ENCODE measurements at regions not wholly inside any gene's neighbourhood (a gene's known extent, or its start where the extent isn't known, plus 50 kb on each side); places are given as distances from the start of the nearest gene placed in this dataset.
A peak's percentile ranks its signal among the peaks of the same experiment; 100 is the strongest.

- TF ChIP-seq GABPB1 (CRISPR knock-in tag; IDR thresholded peaks at IDR 0.05) (no peak), ZNF507 (tag; conservative IDR thresholded peaks at IDR 0.05) (no peak), YBX1 (IDR thresholded peaks at IDR 0.05) (no peak), PHB2 (IDR thresholded peaks at IDR 0.05; ENCODE audit: low read depth) (no peak), TRIM28 (IDR thresholded peaks at IDR 0.05) (no peak), CEBPG (CRISPR knock-in tag; IDR thresholded peaks at IDR 0.05) (peak; percentile 17; the same call in 1 of the 2 replicates), CEBPG (tag; conservative IDR thresholded peaks at IDR 0.05 in 1 of 2, IDR thresholded peaks at IDR 0.05 in 1 of 2) (no peak; a peak in 1 of 4 replicates), THAP7 (CRISPR knock-in tag; IDR thresholded peaks at IDR 0.05) (no peak), NFIC (IDR thresholded peaks at IDR 0.05) (peak; percentile 46), SMAD1 (IDR thresholded peaks at IDR 0.05; ENCODE audit: low read depth, low read length, partially characterized antibody) (no peak), SRF (CRISPR knock-in tag; IDR thresholded peaks at IDR 0.05) (peak in 1 of 2 experiments; percentile 88; a peak in 1 of 4 replicates)
Measured at GRCh38 chr10:3836222-3836820, 51.3 kb upstream of the KLF6 start (continued).

DNA sequence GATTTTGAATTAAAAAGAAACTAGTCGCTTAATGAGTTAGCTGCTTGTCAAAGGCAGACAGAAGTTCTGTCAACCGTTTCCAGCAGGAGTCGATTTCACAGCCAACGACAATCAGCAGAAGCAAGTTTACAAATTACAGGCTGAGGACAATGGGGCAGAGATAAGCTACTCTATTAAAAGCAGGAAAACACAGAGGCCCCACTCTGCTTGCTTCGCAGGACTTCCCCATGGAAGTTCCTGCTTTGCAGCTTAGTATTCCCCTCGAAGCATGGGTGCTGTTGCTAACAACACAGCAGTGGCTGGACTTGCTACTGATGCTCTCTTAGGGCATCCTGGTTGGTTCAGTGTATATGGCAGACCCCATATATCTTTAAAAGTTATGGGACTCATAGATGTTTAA lies 50.8 kb upstream of the KLF6 start:
- POLR2A ChIA-PET: interaction anchor here (1.6 to 1.9 kb wide), 3 partner anchors 13 to 50 kb away, joined by 4 to 12 read pairs (median 4); partner anchors contain the start of gene KLF6
- intact Hi-C loops (cut with micrococcal nuclease): loop anchor here (1.0 kb wide), 1 partner anchor 25 kb away; no protein-coding TSS in a partner anchor
- peak overlapping the region; percentile 32; a peak in 3 of 4 replicates for H3K9ac ChIP-seq (ENCODE audit: insufficient read depth in 1 of 2, low read depth in 2 of 2, low read length in 2 of 2)
- TF ChIP-seq RNF2 (IDR thresholded peaks at IDR 0.05) (no peak), MEF2A (IDR thresholded peaks at IDR 0.05; ENCODE audit: control insufficient read depth, low read depth, low read length) (no peak), TBL1XR1 (IDR thresholded peaks at IDR 0.05; ENCODE audit: low read length in 2 of 2) (peak in 1 of 2 experiments; percentile 25; a peak in 1 of 4 replicates), ZNF639 (CRISPR knock-in tag; conservative IDR thresholded peaks at IDR 0.05 in 1 of 2, IDR thresholded peaks at IDR 0.05 in 1 of 2) (no peak), PHF20 (IDR thresholded peaks at IDR 0.05; ENCODE audit: partially characterized antibody) (no peak)
- TF ChIP-seq, protein P1, sequence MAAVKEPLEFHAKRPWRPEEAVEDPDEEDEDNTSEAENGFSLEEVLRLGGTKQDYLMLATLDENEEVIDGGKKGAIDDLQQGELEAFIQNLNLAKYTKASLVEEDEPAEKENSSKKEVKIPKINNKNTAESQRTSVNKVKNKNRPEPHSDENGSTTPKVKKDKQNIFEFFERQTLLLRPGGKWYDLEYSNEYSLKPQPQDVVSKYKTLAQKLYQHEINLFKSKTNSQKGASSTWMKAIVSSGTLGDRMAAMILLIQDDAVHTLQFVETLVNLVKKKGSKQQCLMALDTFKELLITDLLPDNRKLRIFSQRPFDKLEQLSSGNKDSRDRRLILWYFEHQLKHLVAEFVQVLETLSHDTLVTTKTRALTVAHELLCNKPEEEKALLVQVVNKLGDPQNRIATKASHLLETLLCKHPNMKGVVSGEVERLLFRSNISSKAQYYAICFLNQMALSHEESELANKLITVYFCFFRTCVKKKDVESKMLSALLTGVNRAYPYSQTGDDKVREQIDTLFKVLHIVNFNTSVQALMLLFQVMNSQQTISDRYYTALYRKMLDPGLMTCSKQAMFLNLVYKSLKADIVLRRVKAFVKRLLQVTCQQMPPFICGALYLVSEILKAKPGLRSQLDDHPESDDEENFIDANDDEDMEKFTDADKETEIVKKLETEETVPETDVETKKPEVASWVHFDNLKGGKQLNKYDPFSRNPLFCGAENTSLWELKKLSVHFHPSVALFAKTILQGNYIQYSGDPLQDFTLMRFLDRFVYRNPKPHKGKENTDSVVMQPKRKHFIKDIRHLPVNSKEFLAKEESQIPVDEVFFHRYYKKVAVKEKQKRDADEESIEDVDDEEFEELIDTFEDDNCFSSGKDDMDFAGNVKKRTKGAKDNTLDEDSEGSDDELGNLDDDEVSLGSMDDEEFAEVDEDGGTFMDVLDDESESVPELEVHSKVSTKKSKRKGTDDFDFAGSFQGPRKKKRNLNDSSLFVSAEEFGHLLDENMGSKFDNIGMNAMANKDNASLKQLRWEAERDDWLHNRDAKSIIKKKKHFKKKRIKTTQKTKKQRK (IDR thresholded peaks at IDR 0.05; ENCODE audit: borderline replicate concordance, low read depth, low read length): no peak

More for the DNA sequence above, 50.8 kb upstream of the KLF6 start:
- Histone ChIP-seq H3K4me2 (ENCODE audit: insufficient read depth, low read length) (peak overlapping the region; percentile 47; the same call in 1 of the 2 replicates), H2AFZ (ENCODE audit: low read depth, low read length) (peak overlapping the region; percentile 79), H4K20me1 (replicated peaks; ENCODE audit: control insufficient read depth, insufficient read depth, low read length) (no peaks in the 10 kb centered on the region), H3K4me1 (replicated peaks in 1 of 2; ENCODE audit: control insufficient read depth in 2 of 2, insufficient read depth in 2 of 2, low read length in 2 of 2) (peaks cover 0 to 28% of the 10 kb centered on the region in 2 experiments; a peak in 4 of 5 replicates), H3K4me3 (no peak overlapping the region), H3K9me1 (ENCODE audit: control insufficient read depth, insufficient read depth, low read length) (no peaks in the 10 kb centered on the region), H3K27me3 (ENCODE audit: control insufficient read depth in 2 of 2, insufficient read depth in 2 of 2, low read length in 2 of 2) (no peaks in the 10 kb centered on the region), H3K36me3 (ENCODE audit: control insufficient read depth, insufficient read depth, low read length) (no peaks in the 10 kb centered on the region), H3K9me3 (replicated peaks; ENCODE audit: control insufficient read depth, insufficient read depth, low read depth, low read length) (no peaks in the 10 kb centered on the region), H3K79me2 (ENCODE audit: control insufficient read depth, insufficient read depth, low read length) (no peaks in the 10 kb centered on the region), H3K27ac (ENCODE audit: extremely low read depth, low read depth, low read length) (peak overlapping the region; percentile 37; the same call in 1 of the 3 replicates)
- 1% methylated on average over 6 of the region's 6 CpGs for WGBS (ENCODE audit: insufficient coverage, low coverage, missing lambda C conversion rate)
- DNase-seq (ENCODE audit: extremely low read depth in 1 of 4, low spot score in 3 of 4) (peak in 2 of 4 experiments; percentile 49 to 68), ATAC-seq (peak; percentile 60), FAIRE-seq (peak; percentile 87)
- no TSS peak for BruUV-seq (replicated peaks)
- in situ Hi-C loops (cut with MboI): no loop called here
- CTCF ChIA-PET (ENCODE audit: low intra/inter-chr PET ratio): no interaction called here

All from K562 (cell line).